WTC11 (cell line): ENCODE measurements at regions not wholly inside any gene's neighbourhood (a gene's known extent, or its start where the extent isn't known, plus 50 kb on each side); places are given as distances from the start of the nearest gene placed in this dataset.

Experiments used
- AFF4 ChIP-seq: sonication (generic); formaldehyde crosslinking; IDR thresholded peaks from 2 replicates; pipeline ENCODE4 v1.8.1; 2023; ENCODE audit warnings: mild to moderate bottlenecking, missing genetic modification reagents, borderline replicate concordance
- CTCF ChIP-seq: fragments of 200-600 bp; IDR thresholded peaks from 2 replicates; pipeline ENCODE4 v1.8.0; 2022; ENCODE audit warnings: antibody characterized with exemption
- E2F5 ChIP-seq: sonication (generic); formaldehyde crosslinking; IDR thresholded peaks from 2 replicates; pipeline ENCODE4 v1.8.1; 2022; ENCODE audit warnings: mild to moderate bottlenecking, moderate library complexity, missing genetic modification reagents
- ETV6 ChIP-seq: sonication (generic); formaldehyde crosslinking; IDR thresholded peaks from 2 replicates; pipeline ENCODE4 v1.8.1; 2022; ENCODE audit warnings: mild to moderate bottlenecking, missing genetic modification reagents
- FOXJ3 ChIP-seq: sonication (generic); formaldehyde crosslinking; IDR thresholded peaks from 2 replicates; pipeline ENCODE4 v1.9.0; 2021; ENCODE audit warnings: missing genetic modification reagents, mild to moderate bottlenecking, borderline replicate concordance
- FOXK1 ChIP-seq: sonication (generic); formaldehyde crosslinking; IDR thresholded peaks from 2 replicates; pipeline ENCODE4 v1.8.0; 2022; ENCODE audit warnings: mild to moderate bottlenecking, moderate library complexity, missing genetic modification reagents
- NFE2L1 ChIP-seq: sonication (generic); formaldehyde crosslinking; IDR thresholded peaks from 2 replicates; pipeline ENCODE4 v1.8.1; 2023; ENCODE audit warnings: missing genetic modification reagents
- NR2C2 ChIP-seq: sonication (generic); formaldehyde crosslinking; IDR thresholded peaks from 2 replicates; pipeline ENCODE4 v1.8.0; 2022; ENCODE audit warnings: mild to moderate bottlenecking, missing genetic modification reagents
- SMAD3 ChIP-seq: sonication (generic); formaldehyde crosslinking; IDR thresholded peaks from 2 replicates; pipeline ENCODE4 v1.8.0; 2022; ENCODE audit warnings: missing genetic modification reagents, mild to moderate bottlenecking, borderline replicate concordance
- STAT6 ChIP-seq: sonication (generic); formaldehyde crosslinking; conservative IDR thresholded peaks from 2 replicates; pipeline ENCODE4 v1.8.1; 2023; ENCODE audit warnings: mild to moderate bottlenecking, low read depth, missing genetic modification reagents, moderate library complexity
- USF2 ChIP-seq: sonication (generic); formaldehyde crosslinking; IDR thresholded peaks from 2 replicates; pipeline ENCODE4 v1.8.1; 2023; ENCODE audit warnings: mild to moderate bottlenecking, missing genetic modification reagents, moderate library complexity
- ZBTB21 ChIP-seq: sonication (generic); formaldehyde crosslinking; IDR thresholded peaks from 2 replicates; pipeline ENCODE4 v1.8.1; 2023; ENCODE audit warnings: mild to moderate bottlenecking, missing genetic modification reagents, borderline replicate concordance

GRCh38 chr2:228630786-228631185 lies 449.3 kb upstream of the SPHKAP start:
- no peak for TF ChIP-seq STAT6 (CRISPR knock-in tag)
- TF ChIP-seq CTCF, result no peak
- no peak for TF ChIP-seq AFF4 (CRISPR knock-in tag)
- no peak for TF ChIP-seq SMAD3 (CRISPR knock-in tag)
- no peak for TF ChIP-seq FOXJ3
- no peak for TF ChIP-seq ETV6 (CRISPR knock-in tag)
- TF ChIP-seq USF2 (CRISPR knock-in tag), result no peak
- no peak for TF ChIP-seq FOXK1 (CRISPR knock-in tag)
- no peak for TF ChIP-seq E2F5 (CRISPR knock-in tag)
- TF ChIP-seq NFE2L1 (CRISPR knock-in tag), result no peak
- no peak for TF ChIP-seq ZBTB21 (CRISPR knock-in tag)
- no peak for TF ChIP-seq NR2C2 (CRISPR knock-in tag)
